ENCODE measurements at regions not wholly inside any gene's neighbourhood (a gene's known extent, or its start where the extent isn't known, plus 50 kb on each side); places are given as distances from the start of the nearest gene placed in this dataset.
"Not testable (repeated sequence)": the region's sequence is repeated elsewhere in the genome, so short reads cannot be mapped to it uniquely, and the experiment has no call there.

- TF ChIP-seq, protein P1, sequence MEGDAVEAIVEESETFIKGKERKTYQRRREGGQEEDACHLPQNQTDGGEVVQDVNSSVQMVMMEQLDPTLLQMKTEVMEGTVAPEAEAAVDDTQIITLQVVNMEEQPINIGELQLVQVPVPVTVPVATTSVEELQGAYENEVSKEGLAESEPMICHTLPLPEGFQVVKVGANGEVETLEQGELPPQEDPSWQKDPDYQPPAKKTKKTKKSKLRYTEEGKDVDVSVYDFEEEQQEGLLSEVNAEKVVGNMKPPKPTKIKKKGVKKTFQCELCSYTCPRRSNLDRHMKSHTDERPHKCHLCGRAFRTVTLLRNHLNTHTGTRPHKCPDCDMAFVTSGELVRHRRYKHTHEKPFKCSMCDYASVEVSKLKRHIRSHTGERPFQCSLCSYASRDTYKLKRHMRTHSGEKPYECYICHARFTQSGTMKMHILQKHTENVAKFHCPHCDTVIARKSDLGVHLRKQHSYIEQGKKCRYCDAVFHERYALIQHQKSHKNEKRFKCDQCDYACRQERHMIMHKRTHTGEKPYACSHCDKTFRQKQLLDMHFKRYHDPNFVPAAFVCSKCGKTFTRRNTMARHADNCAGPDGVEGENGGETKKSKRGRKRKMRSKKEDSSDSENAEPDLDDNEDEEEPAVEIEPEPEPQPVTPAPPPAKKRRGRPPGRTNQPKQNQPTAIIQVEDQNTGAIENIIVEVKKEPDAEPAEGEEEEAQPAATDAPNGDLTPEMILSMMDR (IDR thresholded peaks at IDR 0.05): not testable (repeated sequence)
- not testable (repeated sequence) for TF ChIP-seq ZFX (IDR thresholded peaks at IDR 0.05; ENCODE audit: borderline replicate concordance)
Observed at GRCh38 chr2:111376272-111376970, 255.7 kb downstream of the BCL2L11 start.

Measured in 22Rv1 (cell line).